Left ventricle myocardium superior (tissue), 1 donor: ENCODE measurements at regions not wholly inside any gene's neighbourhood (a gene's known extent, or its start where the extent isn't known, plus 50 kb on each side); places are given as distances from the start of the nearest gene placed in this dataset.

ENCODE experiments used
- ATAC-seq: fragments of 200-7000 bp; cut with Tn5 transposase; one replicate; pipeline ENCODE4 v1.9.1; 2020; ENCODE audit warnings: mild to moderate bottlenecking, moderate library complexity
- DNase-seq: peaks from one replicate; pipeline ENCODE4 v3.0.0-alpha.2; 2020
- intact Hi-C: fragments of 100-400 bp; cut with micrococcal nuclease; formaldehyde crosslinking; loops from one replicate; pipeline ENCODE4 v1.11.0; 2022
- donor health status: DM: no; HTN: yes; CAD: no; lungs with severe emphysema.

DNA sequence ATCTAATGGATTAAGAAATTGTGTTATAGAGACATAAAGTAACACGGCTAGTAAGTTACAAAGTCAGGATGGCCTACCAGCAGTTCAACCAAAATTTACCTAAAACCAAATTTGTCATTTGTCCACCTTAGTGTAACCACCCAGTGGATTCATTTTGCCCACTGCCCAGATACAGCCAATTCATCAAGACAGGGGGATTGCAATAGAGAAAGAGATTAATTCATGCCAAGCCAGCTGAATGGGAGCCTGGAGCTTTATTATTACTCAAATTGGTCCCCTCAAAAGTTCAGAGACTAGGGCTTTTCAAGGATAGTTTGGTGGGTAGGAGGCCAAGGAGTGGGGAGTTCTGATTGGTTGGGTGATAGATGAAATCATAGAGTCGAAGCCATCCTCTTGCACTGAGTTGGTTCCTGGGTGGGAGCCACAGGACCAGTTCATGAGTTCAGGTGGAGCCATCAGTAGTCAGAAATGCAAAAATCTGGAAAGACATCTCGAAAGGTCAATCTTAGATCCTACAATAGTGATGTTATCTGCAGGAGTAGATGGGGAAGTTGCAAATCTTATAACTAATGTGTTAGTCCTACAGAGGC is 304.2 kb upstream of the CADM1 start:
- intact Hi-C loops = no loop called here

DNA sequence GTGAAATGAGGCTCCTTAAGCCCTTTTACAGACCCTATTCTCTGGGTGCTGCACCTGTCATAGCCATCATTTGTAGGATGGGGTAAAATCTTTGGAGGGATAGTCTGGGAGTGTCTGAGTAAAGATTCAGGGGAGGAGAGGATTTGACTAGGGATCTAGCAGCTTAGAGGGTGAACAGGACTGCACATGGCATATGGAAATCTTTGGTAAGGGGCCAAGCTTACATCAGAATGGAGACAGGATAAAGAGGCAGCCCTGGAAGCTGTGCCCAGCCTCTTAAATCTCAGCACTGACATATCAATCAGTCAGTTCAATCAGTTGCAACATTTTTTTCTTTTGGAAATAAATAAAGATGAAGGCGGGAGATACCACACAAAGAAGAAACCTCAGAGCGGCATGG is 301.8 kb upstream of the CADM1 start:
- no peak for DNase-seq
- intact Hi-C loops = no loop called here
- ATAC-seq = no peak

More for the DNA sequence above, 304.2 kb upstream of the CADM1 start:
- DNase-seq (no peak), ATAC-seq (no peak)

DNA sequence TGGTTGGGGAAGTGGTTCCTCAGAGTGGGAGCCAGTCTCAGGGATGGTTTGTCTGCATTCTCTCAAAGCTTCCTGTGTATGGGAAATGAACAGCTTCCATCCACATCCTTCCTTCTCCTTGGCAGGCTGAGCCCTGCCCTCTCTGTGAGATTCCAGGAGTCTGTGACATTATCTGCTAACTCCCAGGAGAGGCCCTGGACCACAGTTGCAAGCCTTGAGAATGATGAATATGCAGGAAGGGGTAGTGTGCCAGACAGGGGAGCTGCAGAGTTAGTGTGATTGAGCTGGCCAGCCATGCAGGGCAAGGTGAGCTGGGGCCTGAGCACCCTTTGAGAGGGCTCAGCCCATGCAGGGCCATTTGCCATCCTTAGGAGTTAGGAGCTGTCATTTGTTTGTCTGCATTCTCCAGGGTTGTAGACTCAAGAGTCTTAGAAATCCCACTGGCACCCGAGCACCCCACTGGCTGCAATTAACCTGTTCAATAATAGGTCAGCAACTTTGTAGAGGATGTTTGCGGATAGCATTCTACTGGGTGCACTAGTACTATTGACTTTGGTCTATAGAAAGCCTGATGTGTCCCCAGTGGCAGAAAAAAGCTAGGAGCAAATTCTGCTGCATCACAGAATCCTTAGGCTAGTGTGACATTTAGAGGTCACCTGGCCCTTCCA is 299.0 kb upstream of the CADM1 start:
- DNase-seq = no peak
- ATAC-seq = no peak
- intact Hi-C loops = no loop called here

DNA sequence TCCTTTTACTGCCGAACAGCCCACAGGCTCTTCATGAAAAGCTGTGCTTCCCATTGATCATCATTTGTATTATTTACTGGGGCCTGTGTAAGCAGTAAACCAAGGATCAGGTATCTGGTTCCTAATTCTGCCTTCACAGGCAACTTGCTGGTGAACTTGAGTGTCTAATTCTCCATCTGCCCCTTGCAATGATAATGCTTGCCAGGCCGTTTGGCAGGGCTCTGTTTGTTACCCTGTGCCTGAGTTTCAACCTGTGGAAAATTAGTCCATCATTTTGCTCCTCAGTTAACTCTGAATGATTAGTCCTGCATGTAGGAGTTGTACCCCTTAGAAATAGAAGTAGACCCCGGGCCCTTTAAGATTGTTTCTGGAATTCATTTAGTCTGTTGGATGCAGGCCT is 298.4 kb upstream of the CADM1 start:
- intact Hi-C loops = no loop called here
- ATAC-seq (no peak), DNase-seq (no peak)

DNA sequence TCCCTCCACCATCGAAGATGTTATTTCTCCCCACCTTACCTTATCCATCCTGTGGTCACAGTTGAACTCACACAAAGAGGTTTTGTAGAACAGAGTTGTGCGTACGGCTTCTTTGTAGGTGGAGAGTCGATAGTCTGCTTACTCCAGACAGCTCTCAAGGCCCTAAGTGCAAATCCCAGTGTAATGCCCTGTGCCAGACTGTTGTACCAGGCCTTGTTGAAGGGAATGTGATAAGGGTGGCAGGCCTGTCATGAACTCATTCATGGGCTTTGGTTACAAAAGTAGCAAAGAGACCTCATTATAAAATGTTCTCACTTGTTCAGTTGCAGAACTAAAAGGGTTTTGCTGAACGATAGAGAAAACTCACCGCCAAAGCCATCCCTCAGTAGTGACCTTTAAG is 288.7 kb upstream of the CADM1 start:
- intact Hi-C loops = no loop called here
- DNase-seq = no peak
- peak; percentile 82 for ATAC-seq

DNA sequence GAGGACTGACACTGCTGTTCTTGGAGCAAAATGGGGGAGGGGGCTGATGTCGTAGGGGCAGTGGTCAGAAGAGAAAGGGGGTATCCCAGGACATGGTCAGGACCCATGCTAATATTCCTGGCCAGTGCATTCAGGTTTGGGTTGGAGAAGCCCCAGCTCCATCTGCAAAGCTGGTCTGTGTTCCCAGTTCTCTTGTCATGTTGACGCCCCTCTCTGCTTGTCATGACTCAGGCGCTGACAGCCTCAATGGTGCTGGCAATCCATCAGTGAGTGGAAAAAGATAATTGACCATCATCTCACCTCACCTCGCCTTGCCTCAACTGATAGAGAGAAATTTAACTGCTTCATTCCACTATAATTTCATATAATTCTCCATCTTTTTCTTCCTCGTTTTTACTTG is 283.1 kb upstream of the CADM1 start:
- DNase-seq (no peak), ATAC-seq (peak; percentile 45)
- intact Hi-C loops = no loop called here

DNA sequence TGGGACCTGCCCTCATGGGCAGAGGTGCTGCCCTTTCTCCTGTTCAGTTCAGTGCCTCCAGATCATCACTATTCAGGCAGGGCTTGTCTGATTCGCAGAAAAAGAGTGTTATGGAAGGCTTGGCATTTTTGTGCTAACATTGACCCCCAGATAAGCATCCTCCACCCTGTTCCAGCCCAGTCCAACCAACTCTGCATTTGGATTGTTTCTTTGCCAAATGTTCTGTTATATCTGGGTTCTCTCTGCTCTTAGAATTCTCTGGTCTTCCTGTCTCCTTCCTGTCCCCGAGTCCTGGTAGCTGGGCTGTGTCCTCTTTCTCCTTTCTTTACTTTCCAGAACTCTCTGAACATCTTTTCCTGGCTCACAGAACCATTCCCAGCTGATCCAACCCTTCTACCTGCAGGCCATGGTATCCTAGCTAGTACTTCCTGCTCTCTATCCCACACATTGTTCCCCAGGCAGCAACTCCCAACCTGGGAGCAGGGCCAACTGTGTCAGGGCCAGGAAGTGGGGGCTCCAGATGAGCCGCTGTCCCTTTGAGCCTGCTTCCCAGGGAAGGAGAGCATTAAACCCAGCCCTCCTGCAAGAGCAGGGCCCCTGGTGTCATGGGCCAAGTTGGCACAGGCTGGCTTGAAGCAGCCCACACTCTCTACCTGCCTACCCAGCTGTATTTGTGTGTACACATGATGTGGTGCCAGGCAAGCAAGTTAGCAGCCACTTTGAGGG is 280.7 kb upstream of the CADM1 start:
- DNase-seq (peak; percentile 55), ATAC-seq (peak; percentile 84)
- intact Hi-C loops = no loop called here

DNA sequence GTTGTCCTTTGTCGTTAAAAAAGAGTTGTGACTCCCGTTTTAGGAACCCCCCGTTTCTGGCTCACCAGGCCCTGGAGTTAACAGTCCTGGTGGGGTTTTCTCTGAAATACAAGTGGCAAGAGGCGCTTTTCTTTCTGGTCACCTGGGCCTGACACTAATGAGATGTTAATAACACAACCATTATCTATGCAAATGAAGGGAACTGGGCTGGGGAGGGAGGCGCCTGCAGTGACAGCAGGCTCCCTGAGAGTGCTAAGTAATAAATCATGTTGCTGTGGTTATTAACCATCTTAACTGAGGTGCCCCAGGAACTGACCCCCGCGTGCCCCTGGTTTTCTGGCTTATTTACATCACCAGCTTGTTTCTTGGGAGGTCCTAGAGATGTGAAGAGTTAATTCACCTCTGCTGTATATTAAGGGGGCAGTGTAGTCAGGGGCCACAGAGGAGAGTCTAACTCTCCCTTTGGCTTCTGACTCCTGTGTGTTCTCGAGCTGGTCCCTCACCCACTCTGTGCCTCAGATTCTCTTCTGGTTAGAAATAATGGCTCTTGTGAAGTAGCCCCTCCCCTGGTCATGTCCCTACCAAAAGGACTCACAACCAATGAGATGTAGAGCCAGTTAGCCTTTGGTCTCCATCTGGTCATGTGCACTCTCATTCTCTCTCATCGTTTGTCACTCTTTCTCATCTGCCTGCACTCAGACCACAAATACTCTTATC is 276.6 kb upstream of the CADM1 start:
- no peak for ATAC-seq
- no peak for DNase-seq
- intact Hi-C loops = no loop called here

DNA sequence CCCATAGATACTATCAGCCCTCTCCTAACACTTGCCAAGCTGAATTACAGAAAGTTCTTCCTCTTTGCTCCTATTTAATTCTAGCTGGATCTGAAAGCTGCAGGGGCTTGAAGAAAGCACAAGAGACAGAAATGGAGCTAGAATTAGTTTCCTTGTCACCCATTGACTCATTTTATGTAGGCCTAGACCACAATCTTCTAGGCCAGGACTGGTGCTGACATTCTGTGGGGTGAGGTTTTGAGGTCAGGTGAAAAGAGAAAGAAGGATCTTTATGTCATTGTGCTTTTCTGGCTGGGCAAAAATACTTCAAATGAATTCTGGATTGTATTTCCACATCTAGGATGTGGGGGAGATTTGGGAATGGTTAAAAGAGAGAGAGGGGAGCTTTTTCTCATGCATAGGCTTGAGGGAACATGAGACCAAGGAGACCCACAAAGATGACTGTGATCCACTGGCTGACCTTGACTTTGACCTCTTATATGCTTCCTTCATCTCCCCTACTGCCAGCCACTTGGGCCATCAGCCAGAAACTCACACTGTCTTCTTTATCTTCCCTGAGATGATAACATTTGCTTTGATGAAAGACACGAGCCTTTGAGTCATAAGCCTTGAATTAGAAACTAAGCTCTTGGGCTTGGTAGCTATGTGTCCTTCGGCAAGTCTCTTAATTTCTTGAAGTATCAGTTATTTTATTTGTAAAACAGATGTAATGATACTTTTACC is 274.9 kb upstream of the CADM1 start:
- intact Hi-C loops = no loop called here
- ATAC-seq = no peak
- DNase-seq = no peak

DNA sequence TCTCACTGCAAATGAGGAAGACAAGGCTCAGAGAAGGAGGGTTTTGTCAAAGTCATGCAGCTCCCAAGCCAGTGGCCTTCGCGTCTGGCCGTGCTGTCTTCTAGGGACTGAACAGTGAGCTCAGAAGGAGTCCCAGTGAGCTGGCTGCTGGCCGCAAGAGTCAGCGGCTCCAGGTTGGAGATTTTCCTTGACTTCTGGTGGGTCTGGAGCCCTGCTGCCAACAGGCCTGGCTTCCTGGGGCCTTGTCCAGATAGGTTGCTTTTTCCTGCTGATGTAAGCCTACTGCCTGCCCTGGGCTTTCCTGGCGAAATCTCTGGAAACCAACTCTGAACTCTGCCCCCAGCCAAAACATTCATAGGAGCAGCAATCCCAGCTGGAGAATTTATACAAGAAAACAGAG is 272.7 kb upstream of the CADM1 start:
- intact Hi-C loops = no loop called here
- ATAC-seq = peak; percentile 72
- DNase-seq = peak; percentile 68

DNA sequence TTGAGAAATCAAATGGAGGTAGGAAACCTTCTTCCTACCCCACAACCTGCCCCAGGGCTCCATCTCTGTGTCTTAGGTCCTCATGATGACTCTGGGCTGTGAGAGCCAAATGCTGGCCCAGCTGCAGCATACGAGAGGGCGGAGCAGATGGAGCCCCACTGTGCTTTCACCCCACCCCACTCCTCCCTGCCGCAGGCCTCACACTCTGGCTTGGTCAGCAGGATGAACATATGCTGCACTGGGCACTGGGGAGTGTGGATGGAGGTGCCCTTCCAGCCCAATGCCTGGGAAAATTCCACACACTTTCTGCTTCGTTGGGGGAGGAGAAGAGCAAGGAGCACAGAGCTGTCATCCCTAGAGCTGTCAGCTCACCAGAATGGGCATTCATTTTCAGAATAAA is 271.6 kb upstream of the CADM1 start:
- no peak for ATAC-seq
- DNase-seq = no peak
- intact Hi-C loops = no loop called here

DNA sequence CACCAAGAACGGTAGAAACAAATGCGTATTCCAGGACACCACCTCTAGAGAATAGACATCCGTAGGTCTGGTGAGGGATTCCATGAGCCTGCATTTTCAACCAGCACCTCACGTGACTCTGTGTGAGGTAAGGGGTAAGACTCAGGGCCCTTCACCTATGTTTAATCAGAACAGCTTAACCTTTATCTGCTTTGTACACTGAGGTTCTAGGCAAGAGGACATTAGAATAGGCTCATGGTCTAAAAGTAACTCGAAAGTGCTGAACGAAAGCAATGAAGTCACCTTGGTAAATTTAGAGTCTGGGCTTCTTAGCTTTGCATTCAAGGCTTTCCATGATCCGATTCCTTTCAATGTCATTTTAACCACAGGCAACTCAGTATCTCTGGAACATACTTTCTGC is 270.5 kb upstream of the CADM1 start:
- ATAC-seq (peak; percentile 86), DNase-seq (no peak)
- intact Hi-C loops = no loop called here

DNA sequence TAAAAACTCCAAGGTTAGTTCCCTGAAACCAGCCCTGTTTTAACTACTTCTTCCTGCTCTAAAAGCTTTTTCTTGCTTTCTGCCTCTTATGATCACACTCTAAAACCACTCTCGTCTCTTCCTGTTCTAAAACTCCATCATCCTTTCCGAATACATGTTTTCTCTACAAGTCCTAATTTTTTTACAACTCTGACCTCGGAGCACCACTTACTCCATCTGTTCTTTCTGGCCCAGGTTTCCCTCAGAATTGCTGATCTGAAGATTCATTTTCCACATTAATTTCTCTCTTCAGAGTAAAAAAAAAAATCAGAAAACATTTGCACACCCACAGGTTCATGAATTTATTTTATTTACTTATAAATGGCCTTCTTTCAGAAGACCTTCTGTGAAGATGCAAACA is 265.7 kb upstream of the CADM1 start:
- intact Hi-C loops = no loop called here
- ATAC-seq = no peak
- DNase-seq = no peak

DNA sequence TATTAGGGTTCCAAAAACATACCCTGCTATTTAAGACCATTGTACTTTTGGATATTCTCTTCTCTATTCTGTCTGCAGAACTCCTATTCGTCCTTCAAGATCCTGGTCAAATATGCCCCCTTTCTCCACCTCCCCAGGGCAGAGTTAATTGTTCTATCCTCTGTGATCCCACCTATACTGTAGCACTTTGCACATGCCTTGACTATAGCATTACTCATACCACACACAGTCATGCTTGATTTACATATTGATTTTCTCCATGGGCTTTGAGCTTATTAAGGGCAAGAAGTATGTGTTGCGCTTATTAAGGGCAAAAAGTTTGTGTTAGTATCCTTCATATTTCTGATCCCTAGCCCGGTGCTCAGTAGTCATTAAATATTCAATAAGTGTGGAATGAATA is 263.7 kb upstream of the CADM1 start:
- intact Hi-C loops = no loop called here
- ATAC-seq = no peak
- no peak for DNase-seq

DNA sequence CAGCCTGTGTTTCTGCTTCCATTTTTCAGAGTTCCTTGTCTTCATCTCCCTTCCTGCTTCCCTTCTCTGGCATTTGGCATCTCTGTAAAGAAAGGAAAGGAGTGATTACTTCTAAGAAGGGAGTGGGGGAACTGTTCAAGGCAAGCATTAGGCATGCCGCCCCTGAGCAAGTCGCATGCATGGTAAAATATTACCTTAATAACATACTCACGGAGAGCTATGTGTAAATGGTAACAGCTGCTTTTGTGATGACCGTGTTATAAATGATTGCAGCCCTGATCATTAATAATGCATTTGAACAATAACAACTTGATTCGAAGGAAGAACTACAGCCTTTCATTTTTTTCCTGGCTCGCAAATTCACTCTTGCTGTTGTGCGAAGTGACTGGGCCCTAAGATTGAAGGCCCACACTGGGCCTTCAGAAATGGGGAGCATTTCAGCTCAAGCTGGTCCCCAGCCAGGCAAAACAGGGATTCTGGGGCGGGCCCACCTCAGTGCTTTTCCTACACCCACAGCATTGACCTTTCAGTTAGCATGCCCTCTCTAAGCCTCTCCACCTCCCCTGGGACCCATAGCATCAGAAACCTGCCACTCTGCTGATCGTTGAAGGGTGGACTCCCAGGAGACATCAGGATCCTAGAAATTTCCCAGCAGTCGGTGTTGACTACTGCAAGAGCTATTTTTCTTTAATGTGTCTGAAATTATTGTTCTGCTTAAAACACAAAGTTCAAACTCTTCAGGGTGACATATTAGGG is 263.0 kb upstream of the CADM1 start:
- no peak for ATAC-seq
- intact Hi-C loops = no loop called here
- DNase-seq = no peak

DNA sequence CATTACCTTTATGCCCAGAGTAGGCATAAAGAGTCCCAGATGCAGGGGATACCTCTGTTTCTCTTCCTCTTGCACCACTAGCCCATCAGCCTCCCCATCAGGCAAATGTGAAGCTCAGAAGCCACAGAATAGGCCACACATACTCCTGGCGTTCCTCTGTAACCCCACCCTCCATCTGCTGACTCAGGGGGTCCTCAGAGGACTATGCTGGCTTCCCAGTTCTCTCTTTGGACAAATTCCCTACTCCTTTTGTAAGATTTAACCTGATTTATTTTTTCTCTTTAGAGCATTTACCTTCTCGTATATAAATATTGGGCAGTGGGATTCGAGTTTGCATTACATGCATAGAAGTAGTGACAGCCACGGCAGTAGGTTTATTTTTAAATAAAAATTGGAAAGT is 262.3 kb upstream of the CADM1 start:
- ATAC-seq (no peak), DNase-seq (no peak)
- intact Hi-C loops = no loop called here

DNA sequence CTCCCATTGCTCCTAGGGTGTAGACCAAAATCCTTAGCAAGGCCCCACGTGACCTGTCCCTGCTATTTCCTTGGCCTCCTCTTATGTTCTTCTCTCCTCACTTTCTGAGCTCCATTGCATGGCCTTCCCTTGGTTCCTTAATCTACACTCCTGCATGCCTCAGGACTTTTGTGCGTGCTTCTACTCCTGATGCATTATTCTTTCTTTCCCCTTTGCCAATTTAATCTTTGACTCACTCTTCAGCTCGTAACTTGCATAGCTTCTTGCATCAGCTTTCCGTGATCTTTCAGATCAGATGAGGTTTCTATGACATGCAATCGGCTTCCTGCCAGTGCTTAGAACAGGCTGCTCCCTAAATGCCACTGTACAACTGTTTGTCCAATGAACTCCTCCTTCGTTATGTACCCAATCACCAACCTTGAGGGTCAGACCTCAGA is 261.6 kb upstream of the CADM1 start:
- ATAC-seq = no peak
- intact Hi-C loops = no loop called here
- no peak for DNase-seq

DNA sequence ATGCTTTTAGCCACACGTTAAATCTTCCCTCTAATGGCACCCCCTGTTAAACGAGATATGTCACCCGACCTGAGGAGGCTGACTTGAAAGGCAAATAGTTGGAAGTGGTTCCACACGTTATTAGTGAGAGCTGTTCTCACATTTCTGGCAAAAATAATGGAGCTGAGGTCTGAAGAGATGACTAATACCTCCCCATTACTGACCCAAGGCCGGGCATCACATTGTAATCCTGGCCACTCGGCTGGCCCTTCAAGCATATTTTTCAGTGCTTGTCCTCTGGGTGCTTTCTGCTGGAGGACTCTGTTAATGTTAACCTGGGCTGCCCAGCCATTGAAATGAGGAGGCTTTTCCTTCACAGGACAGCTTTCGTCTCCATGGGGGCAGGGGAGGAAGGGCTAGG is 260.0 kb upstream of the CADM1 start:
- no peak for ATAC-seq
- DNase-seq = no peak
- intact Hi-C loops = no loop called here

DNA sequence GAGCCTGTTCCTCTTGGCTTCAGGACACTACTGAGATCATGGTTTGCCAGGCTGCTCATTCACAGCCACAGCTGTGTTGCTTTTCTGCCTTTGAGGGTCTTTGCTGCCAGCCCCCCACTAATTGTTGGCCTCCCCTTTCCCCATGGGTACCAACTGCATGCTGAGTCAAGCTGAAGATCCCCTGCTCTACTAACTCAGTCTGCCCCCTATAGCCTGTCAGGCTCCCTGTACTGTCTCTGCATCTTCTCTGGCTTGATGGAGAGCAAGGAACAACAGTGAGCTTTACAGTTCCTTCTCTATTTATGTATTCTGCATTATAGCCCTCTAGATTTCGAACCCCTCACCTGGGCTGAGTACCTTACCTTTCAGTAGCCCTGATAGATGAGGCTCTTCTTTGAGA is 257.6 kb upstream of the CADM1 start:
- no peak for ATAC-seq
- no peak for DNase-seq
- intact Hi-C loops = no loop called here
